Stomach (tissue), 4 donors: ENCODE measurements at regions not wholly inside any gene's neighbourhood (a gene's known extent, or its start where the extent isn't known, plus 50 kb on each side); places are given as distances from the start of the nearest gene placed in this dataset.

Experiments
- CTCF ChIP-seq, 7 experiments: fragments of 450-650 bp in 4 of 7; fragments of 200-600 bp in 3 of 7; sonication (generic) in 3 of 7; IDR thresholded peaks; one replicate each; pipeline ENCODE4 v1.5.1; 2016 to 2019; ENCODE audit warnings: antibody characterized with exemption in 7 of 7, control low read depth in 2 of 7, mild to moderate bottlenecking in 1 of 7
- EP300 ChIP-seq: sonication (generic); formaldehyde crosslinking; IDR thresholded peaks from one replicate; pipeline ENCODE4 v1.6.1; 2017; ENCODE audit warnings: antibody characterized with exemption

DNA sequence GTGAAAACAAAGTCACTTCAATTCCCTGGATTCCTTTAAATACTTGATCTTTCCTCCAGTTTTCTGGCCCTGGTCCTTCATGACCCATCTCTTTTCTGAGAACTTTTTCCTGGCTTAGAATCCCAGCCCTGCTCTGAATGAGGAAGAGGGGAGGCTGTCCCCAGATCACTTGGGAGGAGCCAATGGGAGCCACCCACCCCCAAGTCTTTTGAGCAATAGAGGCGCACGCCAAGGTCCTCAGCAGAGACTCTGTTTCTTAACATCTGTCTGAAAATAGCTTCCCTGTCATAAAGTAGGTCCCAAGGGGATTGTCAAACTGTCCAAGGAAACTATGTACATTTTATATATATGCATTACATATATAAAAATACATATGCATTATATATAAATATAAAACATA, 126.8 kb downstream of the ADRA2A start:
- TF ChIP-seq CTCF (IDR thresholded peaks at IDR 0.05): no peak
- TF ChIP-seq EP300: no peak
